ENCODE measurements at regions not wholly inside any gene's neighbourhood (a gene's known extent, or its start where the extent isn't known, plus 50 kb on each side); places are given as distances from the start of the nearest gene placed in this dataset.

- TF ChIP-seq CTCF (IDR thresholded peaks at IDR 0.05), result no peak
- TF ChIP-seq POLR2A (IDR thresholded peaks at IDR 0.05), result no peak
These were observed 57.0 kb upstream of the LYVE1 start for GRCh38 chr11:10625281-10625981.

Data from thyroid gland (tissue), 4 donors.